HepG2 (cell line): ENCODE measurements at regions not wholly inside any gene's neighbourhood (a gene's known extent, or its start where the extent isn't known, plus 50 kb on each side); places are given as distances from the start of the nearest gene placed in this dataset.

Source experiments
- ATAC-seq: fragments of 200-7000 bp; cut with Tn5 transposase; 3 replicates; pipeline ENCODE4 v1.9.1; 2020; ENCODE audit warnings: mild to moderate bottlenecking, moderate library complexity
- BruUV-seq: library from RNA; stranded (reverse); fragments of 400-500 nt; replicated peaks from 2 replicates; lab custom pipeline; 2021; lab: Mats Ljungman, UMichigan
- CTCF ChIA-PET: fragments of 300-600 bp; formaldehyde crosslinking; extraction: SDS; loops from one replicate; lab custom pipeline; 2021; ENCODE audit warnings: low total read pairs, inconsistent platforms, low intra/inter-chr PET ratio; lab: Yijun Ruan, JAX
- POLR2A ChIA-PET: fragments of 350-600 bp; sonication (Branson Sonifier 250); formaldehyde crosslinking; loops from one replicate; lab custom pipeline; 2020; ENCODE audit warnings: antibody characterized with exemption, inconsistent platforms; lab: Yijun Ruan, JAX
- DNase-seq: peaks from one replicate; pipeline ENCODE4 v3.0.0-alpha.2; 2015; ENCODE audit warnings: low spot score
- FAIRE-seq: peaks from 3 replicates; lab custom pipeline; 2011; peaks lifted over from hg19 to GRCh38; lab: Jason Lieb, UNC
- H2AFZ ChIP-seq: one replicate; pipeline ENCODE4 v1.6.1; 2011; ENCODE audit warnings: low read length, inconsistent platforms
- H3K27ac ChIP-seq: fragments of 300-600 bp; 3 replicates; pipeline ENCODE4 v1.8.0; 2011; ENCODE audit warnings: mixed run types, mild to moderate bottlenecking, mixed read lengths, low read length, inconsistent platforms; ENCODE audit not compliant: insufficient read depth; ENCODE audit errors: extremely low read length
- H3K27me3 ChIP-seq, 2 experiments: fragments of 200-600 bp in 1 of 2; 2 replicates in 1 of 2; 3 replicates in 1 of 2; pipeline versions ENCODE4 v1.6.0 to v1.8.0; 2011; ENCODE audit warnings: low read length in 2 of 2, mild to moderate bottlenecking in 2 of 2, moderate library complexity in 2 of 2, inconsistent platforms in 1 of 2; ENCODE audit not compliant: insufficient read depth in 2 of 2, control insufficient read depth in 1 of 2
- H3K36me3 ChIP-seq, 2 experiments: fragments of 200-600 bp in 1 of 2; replicated peaks in 1 of 2; 2 replicates in 1 of 2; 3 replicates in 1 of 2; pipeline versions ENCODE4 v1.5.1 to v1.8.0; 2011; ENCODE audit warnings: low read length in 2 of 2, inconsistent platforms in 1 of 2; ENCODE audit not compliant: insufficient read depth in 2 of 2, control insufficient read depth in 1 of 2
- H3K4me1 ChIP-seq: 2 replicates; pipeline ENCODE4 v1.5.1; 2012; ENCODE audit warnings: low read length, inconsistent platforms; ENCODE audit not compliant: insufficient read depth
- H3K4me2 ChIP-seq: 2 replicates; pipeline ENCODE4 v1.6.0; 2011; ENCODE audit warnings: low read depth, low read length, inconsistent platforms
- H3K4me3 ChIP-seq, 3 experiments: fragments of 200-600 bp in 1 of 3; sonication (generic), shearing (Covaris generic) in 1 of 3; replicated peaks in 1 of 3; 2 replicates each; pipeline ENCODE4 v1.5.1; 2011 to 2016; ENCODE audit warnings: low read length in 3 of 3, inconsistent platforms in 2 of 3, low read depth in 2 of 3, mild to moderate bottlenecking in 2 of 3, control low read depth in 1 of 3, mixed read lengths in 1 of 3; ENCODE audit not compliant: insufficient read depth in 1 of 3
- H3K79me2 ChIP-seq: one replicate; pipeline ENCODE4 v1.6.1; 2011; ENCODE audit warnings: low read length, inconsistent platforms; ENCODE audit not compliant: insufficient read depth
- H3K9ac ChIP-seq: 2 replicates; pipeline ENCODE4 v1.6.0; 2011; ENCODE audit warnings: mild to moderate bottlenecking, low read depth, low read length, inconsistent platforms; ENCODE audit not compliant: insufficient read depth
- H3K9me3 ChIP-seq: 2 replicates; pipeline ENCODE4 v1.5.1; 2012; ENCODE audit warnings: mild to moderate bottlenecking, low read length
- H4K20me1 ChIP-seq: 2 replicates; pipeline ENCODE4 v1.6.0; 2011; ENCODE audit warnings: inconsistent platforms, mild to moderate bottlenecking, low read length, moderate library complexity; ENCODE audit not compliant: insufficient read depth
- CEBPG ChIP-seq: IDR thresholded peaks from 2 replicates; pipeline ENCODE4 v1.6.1; 2016
- CHD2 ChIP-seq: IDR thresholded peaks from 2 replicates; pipeline ENCODE4 v1.6.1; 2011; ENCODE audit warnings: low read depth, low read length, improper control_type of control experiment
- DNMT3B ChIP-seq: conservative IDR thresholded peaks from 2 replicates; pipeline ENCODE4 v1.6.1; 2016; ENCODE audit warnings: missing biosample characterization, control low read depth
- FOSL1 ChIP-seq: sonication (generic); formaldehyde crosslinking; IDR thresholded peaks from 2 replicates; pipeline ENCODE4 v1.9.0; 2021; ENCODE audit warnings: missing genetic modification reagents, borderline replicate concordance
- GPN1 ChIP-seq: sonication (generic); formaldehyde crosslinking; IDR thresholded peaks from 2 replicates; pipeline ENCODE4 v1.5.1; 2020; ENCODE audit warnings: missing genetic modification reagents, borderline replicate concordance
- GTF2F1 ChIP-seq: fragments of 150-350 bp; IDR thresholded peaks from 2 replicates; pipeline ENCODE4 v1.6.1; 2014; ENCODE audit warnings: low read length
- MLX ChIP-seq: IDR thresholded peaks from 2 replicates; pipeline ENCODE4 v1.6.1; 2016
- REL ChIP-seq: sonication (generic); formaldehyde crosslinking; conservative IDR thresholded peaks from 2 replicates; pipeline ENCODE4 v1.8.0; 2022; ENCODE audit warnings: mild to moderate bottlenecking, missing genetic modification reagents, moderate library complexity
- RELA ChIP-seq: sonication (generic); formaldehyde crosslinking; IDR thresholded peaks from 2 replicates; pipeline ENCODE4 v1.4.0; 2020; ENCODE audit warnings: missing genetic modification reagents
- RFXAP ChIP-seq: sonication (generic); formaldehyde crosslinking; IDR thresholded peaks from 2 replicates; pipeline ENCODE4 v1.4.0; 2020; ENCODE audit warnings: missing genetic modification reagents, borderline replicate concordance
- RNF219 ChIP-seq: sonication (generic); formaldehyde crosslinking; IDR thresholded peaks from 2 replicates; pipeline ENCODE4 v1.5.0; 2020; ENCODE audit warnings: mild to moderate bottlenecking, missing genetic modification reagents
- RXRA ChIP-seq: sonication (generic); formaldehyde crosslinking; IDR thresholded peaks from 2 replicates; pipeline ENCODE4 v1.5.1; 2020; ENCODE audit warnings: missing genetic modification reagents
- SALL1 ChIP-seq: sonication (generic); formaldehyde crosslinking; IDR thresholded peaks from 2 replicates; pipeline ENCODE4 v1.8.0; 2022; ENCODE audit warnings: mild to moderate bottlenecking, missing genetic modification reagents
- SALL2 ChIP-seq: sonication (generic); formaldehyde crosslinking; IDR thresholded peaks from 2 replicates; pipeline ENCODE4 v1.8.1; 2023; ENCODE audit warnings: mild to moderate bottlenecking, missing genetic modification reagents, inconsistent platforms
- SAP130 ChIP-seq: IDR thresholded peaks from 2 replicates; pipeline ENCODE4 v1.6.1; 2016; ENCODE audit warnings: low read depth
- SETDB1 ChIP-seq: sonication (generic); formaldehyde crosslinking; IDR thresholded peaks from 2 replicates; pipeline ENCODE4 v1.5.1; 2020; ENCODE audit warnings: missing genetic modification reagents, mild to moderate bottlenecking, borderline replicate concordance
- TFDP2 ChIP-seq: sonication (generic); formaldehyde crosslinking; IDR thresholded peaks from 2 replicates; pipeline ENCODE4 v1.4.0; 2020; ENCODE audit warnings: missing genetic modification reagents
- TGIF2 ChIP-seq: IDR thresholded peaks from 2 replicates; pipeline ENCODE4 v1.6.1; 2016; ENCODE audit warnings: control low read depth, missing compliant biosample characterization
- TOE1 ChIP-seq: sonication (generic); formaldehyde crosslinking; IDR thresholded peaks from 2 replicates; pipeline ENCODE4 v1.4.0; 2020; ENCODE audit warnings: mild to moderate bottlenecking, missing genetic modification reagents
- ZC3H13 ChIP-seq: sonication (generic); formaldehyde crosslinking; IDR thresholded peaks from 2 replicates; pipeline ENCODE4 v1.8.1; 2023; ENCODE audit warnings: mild to moderate bottlenecking, missing genetic modification reagents, moderate library complexity
- ZMAT3 ChIP-seq: sonication (generic); formaldehyde crosslinking; conservative IDR thresholded peaks from 2 replicates; pipeline ENCODE4 v1.7.0; 2021; ENCODE audit warnings: missing genetic modification reagents
- ZNF235 ChIP-seq: sonication (generic); formaldehyde crosslinking; IDR thresholded peaks from 2 replicates; pipeline ENCODE4 v1.8.1; 2023; ENCODE audit warnings: mild to moderate bottlenecking, missing genetic modification reagents, borderline replicate concordance
- ZNF296 ChIP-seq: sonication (generic); formaldehyde crosslinking; conservative IDR thresholded peaks from 2 replicates; pipeline ENCODE4 v1.5.0; 2020; ENCODE audit warnings: mild to moderate bottlenecking, missing genetic modification reagents
- ZNF713 ChIP-seq: sonication (generic); formaldehyde crosslinking; IDR thresholded peaks from 2 replicates; pipeline ENCODE4 v1.4.0; 2020; ENCODE audit warnings: mild to moderate bottlenecking, missing genetic modification reagents
- WGBS: methylation state at CpG from one replicate; pipeline ENCODE4 v1.1.6; 2017; ENCODE audit warnings: low lambda C conversion rate; 5-methylcytosine and 5-hydroxymethylcytosine counted together
- in situ Hi-C: cut with HindIII; loops from 2 replicates; pipeline ENCODE4 v1.10.0; 2017; ENCODE audit warnings: low pct_unique_long_range_greater_than_20kb; ENCODE audit not compliant: extremely low pct_ligation_motif_present
- intact Hi-C: fragments of 100-400 bp; cut with micrococcal nuclease; formaldehyde crosslinking; loops from one replicate; pipeline ENCODE4 v1.10.0; 2022; ENCODE audit not compliant: unreplicated experiment

GRCh38 chr2:144597894-144598593 lies 78.1 kb upstream of the ZEB2 start (continued):
- TF ChIP-seq SALL2 (CRISPR knock-in tag) (no peak), GTF2F1 (no peak), RNF219 (CRISPR knock-in tag) (no peak), RELA (no peak), TFDP2 (CRISPR knock-in tag) (no peak)

GRCh38 chr2:144597388-144597787 lies 77.5 kb upstream of the ZEB2 start:
- Histone ChIP-seq H3K4me3 (no peak overlapping the region), H3K9me3 (no peaks in the 10 kb centered on the region), H3K4me1 (no peaks in the 10 kb centered on the region), H2AFZ (no peak overlapping the region), H3K27ac (no peak overlapping the region), H3K36me3 (no peaks in the 10 kb centered on the region), H3K79me2 (no peaks in the 10 kb centered on the region), H3K9ac (no peak overlapping the region), H3K4me2 (no peak overlapping the region), H3K27me3 (0 out of 5 replicates have a peak, but pooled peaks cover 0 to 1% of the 10 kb centered on the region in 2 experiments), H4K20me1 (no peaks in the 10 kb centered on the region)
- FAIRE-seq (no peak), ATAC-seq (no peak), DNase-seq (no peak)
- in situ Hi-C loops = no loop called here
- BruUV-seq = no TSS peak
- 15% methylated on average over 4 of the region's 4 CpGs for WGBS
- intact Hi-C loops = no loop called here
- TF ChIP-seq FOSL1 (CRISPR knock-in tag) = no peak
- TF ChIP-seq RXRA (CRISPR knock-in tag) = no peak
- TF ChIP-seq TGIF2 = no peak
- no peak for TF ChIP-seq SAP130 (CRISPR knock-in tag)
- no peak for TF ChIP-seq ZNF235
- TF ChIP-seq REL (CRISPR knock-in tag) = no peak
- TF ChIP-seq RFXAP (CRISPR knock-in tag) = no peak
- no peak for TF ChIP-seq SALL1 (CRISPR knock-in tag)
- TF ChIP-seq GPN1 (CRISPR knock-in tag) = no peak
- TF ChIP-seq ZNF713 = no peak
- TF ChIP-seq ZNF296 (CRISPR knock-in tag) = no peak
- TF ChIP-seq ZMAT3 (CRISPR knock-in tag) = no peak
- TF ChIP-seq MLX (CRISPR knock-in tag) = no peak
- TF ChIP-seq TOE1 = no peak
- TF ChIP-seq CEBPG (CRISPR knock-in tag) = no peak
- TF ChIP-seq SETDB1 (CRISPR knock-in tag) = no peak
- TF ChIP-seq ZC3H13 = no peak
- TF ChIP-seq CHD2 = no peak
- TF ChIP-seq DNMT3B (CRISPR knock-in tag) = no peak
- CTCF ChIA-PET = no interaction called here
- POLR2A ChIA-PET = no interaction called here
